Stomach smooth muscle (tissue), 2 donors: ENCODE measurements at regions not wholly inside any gene's neighbourhood (a gene's known extent, or its start where the extent isn't known, plus 50 kb on each side); places are given as distances from the start of the nearest gene placed in this dataset.
"Not testable (repeated sequence)": the region's sequence is repeated elsewhere in the genome, so short reads cannot be mapped to it uniquely, and the experiment has no call there.

Experiments
- H3K27ac ChIP-seq: one replicate; pipeline ENCODE4 v1.7.0; 2013; ENCODE audit warnings: mild to moderate bottlenecking, low read length, inconsistent platforms
- H3K27me3 ChIP-seq, 2 donors: one replicate each; pipeline ENCODE4 v1.7.0; 2013; ENCODE audit warnings: low read length in 2 of 2; ENCODE audit not compliant: insufficient read depth in 2 of 2, control insufficient read depth in 1 of 2
- H3K36me3 ChIP-seq, 2 donors: one replicate each; pipeline ENCODE4 v1.7.0; 2013; ENCODE audit warnings: low read length in 2 of 2; ENCODE audit not compliant: control insufficient read depth in 2 of 2, insufficient read depth in 2 of 2
- H3K4me1 ChIP-seq: one replicate; pipeline ENCODE4 v1.7.0; 2013; ENCODE audit warnings: low read length; ENCODE audit not compliant: control insufficient read depth, insufficient read depth
- H3K4me3 ChIP-seq, 2 donors: one replicate each; pipeline ENCODE4 v1.7.0; 2013; ENCODE audit warnings: low read length in 2 of 2
- H3K9ac ChIP-seq, 2 donors: one replicate each; pipeline ENCODE4 v1.7.0; 2013; ENCODE audit warnings: low read length in 2 of 2, mild to moderate bottlenecking in 1 of 2
- H3K9me3 ChIP-seq, 2 donors: one replicate each; pipeline ENCODE4 v1.7.0; 2013; ENCODE audit warnings: low read length in 2 of 2; ENCODE audit not compliant: control insufficient read depth in 2 of 2
- donor health status: healthy.
- donor health status: Pancreatic carcinoma.

DNA sequence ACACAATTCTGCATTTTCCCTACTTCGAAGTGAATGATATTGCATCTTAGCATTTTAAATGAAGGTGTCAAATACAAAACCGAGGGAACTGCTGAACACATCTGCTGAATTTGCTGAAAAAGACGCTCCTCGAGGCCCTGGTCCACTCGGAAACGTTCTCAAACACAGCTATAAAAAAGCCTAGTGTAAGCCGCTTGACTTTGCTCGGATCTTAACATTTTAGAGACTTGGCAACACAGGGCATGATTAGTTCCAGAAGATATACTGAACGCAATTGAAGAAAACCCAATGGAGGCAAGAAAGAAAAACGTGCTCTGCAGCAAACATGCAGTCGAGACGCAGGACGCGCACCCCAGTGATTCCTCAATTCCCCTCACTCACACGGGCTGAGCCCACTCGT, 506.4 kb upstream of the AMELY start:
- H3K4me1 ChIP-seq, result no peaks in the 10 kb centered on the region
- H3K27me3 ChIP-seq, result no peaks in the 10 kb centered on the region
- no peaks in the 10 kb centered on the region for H3K36me3 ChIP-seq
- H3K9me3 ChIP-seq, result no peaks in the 10 kb centered on the region
- H3K4me3 ChIP-seq, result no peak overlapping the region
- H3K9ac ChIP-seq, result no peak overlapping the region
- no peak overlapping the region for H3K27ac ChIP-seq

- H3K4me3 ChIP-seq, result no peak overlapping the region
- no peaks in the 10 kb centered on the region for H3K9me3 ChIP-seq
- H3K27me3 ChIP-seq, result no peaks in the 10 kb centered on the region
- H3K4me1 ChIP-seq, result no peaks in the 10 kb centered on the region
- H3K9ac ChIP-seq, result no peak overlapping the region
- H3K36me3 ChIP-seq, result no peaks in the 10 kb centered on the region
- no peak overlapping the region for H3K27ac ChIP-seq
These were observed 504.9 kb upstream of the AMELY start for GRCh38 chrY:7416406-7416805.

- H3K4me1 ChIP-seq, result no peaks in the 10 kb centered on the region
- no peaks in the 10 kb centered on the region for H3K9me3 ChIP-seq
- H3K36me3 ChIP-seq, result no peaks in the 10 kb centered on the region
- H3K27ac ChIP-seq, result no peak overlapping the region
- no peak overlapping the region for H3K9ac ChIP-seq
- no peak overlapping the region for H3K4me3 ChIP-seq
- H3K27me3 ChIP-seq, result no peaks in the 10 kb centered on the region
These were observed 503.6 kb upstream of the AMELY start for GRCh38 chrY:7415157-7415633.

GRCh38 chrY:7390056-7390455, 478.5 kb upstream of the AMELY start:
- Histone ChIP-seq H3K9ac (no peak overlapping the region), H3K27me3 (no peaks in the 10 kb centered on the region), H3K9me3 (peaks cover 0 to 8% of the 10 kb centered on the region in 2 donors), H3K4me3 (no peak overlapping the region), H3K27ac (no peak overlapping the region), H3K4me1 (no peaks in the 10 kb centered on the region), H3K36me3 (no peaks in the 10 kb centered on the region)

- Histone ChIP-seq H3K4me3 (no peak overlapping the region), H3K27me3 (no peaks in the 10 kb centered on the region), H3K27ac (no peak overlapping the region), H3K36me3 (no peaks in the 10 kb centered on the region), H3K4me1 (no peaks in the 10 kb centered on the region), H3K9ac (no peak overlapping the region), H3K9me3 (no peaks in the 10 kb centered on the region)
These were observed 471.4 kb upstream of the AMELY start for GRCh38 chrY:7382988-7383387.

DNA sequence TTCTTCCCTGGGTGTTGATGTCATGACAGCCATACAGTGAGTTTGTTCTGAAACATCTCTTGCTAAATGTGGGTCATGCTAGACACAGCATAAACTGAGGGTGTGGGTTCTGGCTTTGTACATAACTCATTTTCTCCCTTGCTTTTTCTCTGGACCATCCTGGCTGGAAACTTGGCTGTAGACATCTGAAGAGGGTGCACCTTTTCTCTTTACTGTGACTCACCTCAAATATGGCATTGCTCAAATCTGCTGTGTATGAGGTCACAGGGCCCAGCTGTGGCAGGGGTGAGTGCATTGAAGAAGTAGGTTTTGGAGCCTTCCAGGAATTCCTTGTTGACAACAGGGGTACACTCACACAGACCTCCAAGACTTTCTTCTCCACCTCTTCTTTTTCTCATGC, 465.5 kb upstream of the AMELY start:
- no peak overlapping the region for H3K27ac ChIP-seq
- H3K9ac ChIP-seq, result no peak overlapping the region
- no peak overlapping the region for H3K4me3 ChIP-seq
- H3K4me1 ChIP-seq, result no peaks in the 10 kb centered on the region
- no peaks in the 10 kb centered on the region for H3K9me3 ChIP-seq
- no peaks in the 10 kb centered on the region for H3K27me3 ChIP-seq
- no peaks in the 10 kb centered on the region for H3K36me3 ChIP-seq

- H3K36me3 ChIP-seq, H3K9ac ChIP-seq, H3K27ac ChIP-seq, H3K4me1 ChIP-seq, H3K9me3 ChIP-seq, H3K4me3 ChIP-seq, H3K27me3 ChIP-seq: not testable (repeated sequence)
These were observed 462.9 kb upstream of the AMELY start for GRCh38 chrY:7374485-7374884.

GRCh38 chrY:7371953-7372352, 460.4 kb upstream of the AMELY start:
- not testable (repeated sequence) for H3K9ac ChIP-seq, H3K36me3 ChIP-seq, H3K27ac ChIP-seq, H3K9me3 ChIP-seq, H3K4me3 ChIP-seq, H3K27me3 ChIP-seq, H3K4me1 ChIP-seq

DNA sequence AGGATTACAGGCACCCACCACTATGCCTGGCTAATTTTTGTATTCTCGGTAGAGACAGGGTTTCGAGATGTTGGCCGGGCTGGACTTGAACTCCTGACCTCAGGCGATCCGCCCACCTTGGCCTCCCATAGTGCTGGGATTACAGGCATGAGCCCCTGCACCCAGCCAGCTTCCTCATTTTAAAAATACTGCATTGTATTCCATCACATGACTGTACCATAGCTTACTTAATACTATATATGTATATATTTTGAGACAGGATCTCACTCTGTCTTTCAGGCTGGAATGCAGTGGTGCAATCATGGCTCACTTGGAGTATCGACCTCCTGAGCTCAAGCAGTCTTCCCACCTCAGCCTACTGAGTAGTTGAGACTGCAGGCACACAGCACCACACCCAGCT, 459.5 kb upstream of the AMELY start:
- H3K4me3 ChIP-seq, H3K27ac ChIP-seq, H3K36me3 ChIP-seq, H3K9me3 ChIP-seq, H3K4me1 ChIP-seq, H3K9ac ChIP-seq, H3K27me3 ChIP-seq: not testable (repeated sequence)

GRCh38 chrY:7359520-7359919, 448.0 kb upstream of the AMELY start:
- no peak overlapping the region for H3K9ac ChIP-seq
- no peak overlapping the region for H3K27ac ChIP-seq
- no peaks in the 10 kb centered on the region for H3K9me3 ChIP-seq
- H3K36me3 ChIP-seq, result no peaks in the 10 kb centered on the region
- H3K4me3 ChIP-seq, result no peak overlapping the region
- no peaks in the 10 kb centered on the region for H3K27me3 ChIP-seq
- no peaks in the 10 kb centered on the region for H3K4me1 ChIP-seq

- Histone ChIP-seq H3K27me3 (no peaks in the 10 kb centered on the region), H3K9ac (no peak overlapping the region), H3K27ac (no peak overlapping the region), H3K4me1 (no peaks in the 10 kb centered on the region), H3K9me3 (no peaks in the 10 kb centered on the region), H3K36me3 (no peaks in the 10 kb centered on the region), H3K4me3 (no peak overlapping the region)
These were observed 446.7 kb upstream of the AMELY start for GRCh38 chrY:7358103-7358752.
